OCI-LY1 (cell line): ENCODE measurements at regions not wholly inside any gene's neighbourhood (a gene's known extent, or its start where the extent isn't known, plus 50 kb on each side); places are given as distances from the start of the nearest gene placed in this dataset.

ENCODE experiments used
- H2AFZ ChIP-seq: fragments of 200-600 bp; sonication (generic), shearing (Covaris generic); 2 replicates; pipeline ENCODE4 v1.6.0; 2014; ENCODE audit warnings: antibody characterized with exemption, mild to moderate bottlenecking, low read length
- H3F3A ChIP-seq: fragments of 200-600 bp; sonication (generic), shearing (Covaris generic); 2 replicates; pipeline ENCODE4 v1.6.0; 2014; ENCODE audit warnings: mild to moderate bottlenecking, antibody characterized with exemption, low read length, moderate library complexity; ENCODE audit not compliant: insufficient read depth
- H3K27ac ChIP-seq: fragments of 200-600 bp; sonication (generic); 2 replicates; pipeline ENCODE4 v1.5.1; 2014; ENCODE audit warnings: low read length, mixed run types, mild to moderate bottlenecking, low read depth; ENCODE audit not compliant: poor library complexity, severe bottlenecking
- H3K27me3 ChIP-seq: fragments of 200-600 bp; sonication (generic); 2 replicates; pipeline ENCODE4 v1.6.0; 2014; ENCODE audit warnings: antibody characterized with exemption, mild to moderate bottlenecking, low read length, moderate library complexity; ENCODE audit not compliant: insufficient read depth
- H3K36me3 ChIP-seq: fragments of 200-600 bp; sonication (generic); 2 replicates; pipeline ENCODE4 v1.6.1; 2014; ENCODE audit warnings: mild to moderate bottlenecking, antibody characterized with exemption, low read length, moderate library complexity, mixed read lengths; ENCODE audit not compliant: insufficient read depth
- H3K4me1 ChIP-seq: fragments of 200-600 bp; sonication (generic); 2 replicates; pipeline ENCODE4 v1.5.1; 2014; ENCODE audit warnings: mild to moderate bottlenecking, low read length, moderate library complexity; ENCODE audit not compliant: insufficient read depth, severe bottlenecking
- H3K4me2 ChIP-seq: fragments of 200-600 bp; sonication (generic), shearing (Covaris generic); 2 replicates; pipeline ENCODE4 v1.6.1; 2014; ENCODE audit warnings: low read length
- H3K4me3 ChIP-seq: fragments of 200-600 bp; sonication (generic); 2 replicates; pipeline ENCODE4 v1.5.1; 2014; ENCODE audit warnings: low read length, low read depth, mild to moderate bottlenecking, mixed read lengths; ENCODE audit not compliant: poor library complexity, severe bottlenecking
- H3K79me2 ChIP-seq: fragments of 200-600 bp; shearing (Covaris generic); 2 replicates; pipeline ENCODE4 v1.6.1; 2016; ENCODE audit warnings: mixed run types, low read length, mixed read lengths; ENCODE audit not compliant: insufficient read depth
- H3K9ac ChIP-seq: fragments of 200-600 bp; sonication (generic), shearing (Covaris generic); 2 replicates; pipeline ENCODE4 v1.6.1; 2014; ENCODE audit warnings: mild to moderate bottlenecking, low read length, mixed read lengths
- H3K9me2 ChIP-seq: fragments of 200-600 bp; sonication (generic), shearing (Covaris generic); 2 replicates; pipeline ENCODE4 v1.6.1; 2014; ENCODE audit warnings: low read depth, mild to moderate bottlenecking, low read length, mixed read lengths
- H3K9me3 ChIP-seq: fragments of 200-600 bp; shearing (Covaris generic); 2 replicates; pipeline ENCODE4 v1.6.1; 2014; ENCODE audit warnings: low read length, mixed read lengths
- H4K20me1 ChIP-seq: fragments of 200-600 bp; sonication (generic), shearing (Covaris generic); 2 replicates; pipeline ENCODE4 v1.6.0; 2016; ENCODE audit warnings: mild to moderate bottlenecking, low read length; ENCODE audit not compliant: insufficient read depth
- CTCF ChIP-seq: fragments of 200-600 bp; sonication (generic), shearing (Covaris generic); IDR thresholded peaks from 2 replicates; pipeline ENCODE4 v1.5.1; 2017; ENCODE audit warnings: mild to moderate bottlenecking, antibody characterized with exemption, low read length, moderate library complexity, mixed read lengths
- EZH2 ChIP-seq: fragments of 200-600 bp; sonication (generic), shearing (Covaris generic); IDR thresholded peaks from 2 replicates; pipeline ENCODE4 v1.8.0; 2017; ENCODE audit warnings: borderline replicate concordance, mixed run types, mild to moderate bottlenecking, antibody characterized with exemption, low read length, moderate library complexity, mixed read lengths

- Histone ChIP-seq H3K27me3 (no peaks in the 10 kb centered on the region), H3K79me2 (no peaks in the 10 kb centered on the region), H3K4me3 (no peak overlapping the region), H3F3A (no peaks in the 10 kb centered on the region), H3K4me2 (no peak overlapping the region), H3K9me2 (no peaks in the 10 kb centered on the region), H4K20me1 (no peaks in the 10 kb centered on the region), H3K4me1 (no peaks in the 10 kb centered on the region), H2AFZ (no peak overlapping the region), H3K36me3 (no peaks in the 10 kb centered on the region), H3K27ac (no peak overlapping the region), H3K9ac (no peak overlapping the region), H3K9me3 (no peaks in the 10 kb centered on the region)
- TF ChIP-seq EZH2, result no peak
- no peak for TF ChIP-seq CTCF
These were observed 776.4 kb downstream of the TYW1 start for GRCh38 chr7:67773081-67773480.

- Histone ChIP-seq H3K9me2 (no peaks in the 10 kb centered on the region), H3K27ac (no peak overlapping the region), H3F3A (no peaks in the 10 kb centered on the region), H3K4me2 (no peak overlapping the region), H3K79me2 (no peaks in the 10 kb centered on the region), H3K4me3 (no peak overlapping the region), H2AFZ (no peak overlapping the region), H3K27me3 (no peaks in the 10 kb centered on the region), H3K4me1 (no peaks in the 10 kb centered on the region), H4K20me1 (no peaks in the 10 kb centered on the region), H3K36me3 (no peaks in the 10 kb centered on the region), H3K9me3 (no peaks in the 10 kb centered on the region), H3K9ac (no peak overlapping the region)
- TF ChIP-seq CTCF, result no peak
- no peak for TF ChIP-seq EZH2
These were observed 780.5 kb downstream of the TYW1 start for GRCh38 chr7:67777119-67777518.

GRCh38 chr7:67781841-67782240, 785.2 kb downstream of the TYW1 start:
- H3K4me3 ChIP-seq, result no peak overlapping the region
- no peaks in the 10 kb centered on the region for H3F3A ChIP-seq
- no peak overlapping the region for H3K4me2 ChIP-seq
- H3K27me3 ChIP-seq, result no peaks in the 10 kb centered on the region
- no peaks in the 10 kb centered on the region for H3K9me3 ChIP-seq
- no peaks in the 10 kb centered on the region for H3K4me1 ChIP-seq
- H4K20me1 ChIP-seq, result no peaks in the 10 kb centered on the region
- H3K79me2 ChIP-seq, result no peaks in the 10 kb centered on the region
- no peaks in the 10 kb centered on the region for H3K9me2 ChIP-seq
- no peak overlapping the region for H3K27ac ChIP-seq
- H2AFZ ChIP-seq, result no peak overlapping the region
- no peak overlapping the region for H3K9ac ChIP-seq
- no peak for TF ChIP-seq CTCF
- TF ChIP-seq EZH2, result no peak
- H3K36me3 ChIP-seq, result no peaks in the 10 kb centered on the region
